ENCODE measurements at regions not wholly inside any gene's neighbourhood (a gene's known extent, or its start where the extent isn't known, plus 50 kb on each side); places are given as distances from the start of the nearest gene placed in this dataset.

DNA sequence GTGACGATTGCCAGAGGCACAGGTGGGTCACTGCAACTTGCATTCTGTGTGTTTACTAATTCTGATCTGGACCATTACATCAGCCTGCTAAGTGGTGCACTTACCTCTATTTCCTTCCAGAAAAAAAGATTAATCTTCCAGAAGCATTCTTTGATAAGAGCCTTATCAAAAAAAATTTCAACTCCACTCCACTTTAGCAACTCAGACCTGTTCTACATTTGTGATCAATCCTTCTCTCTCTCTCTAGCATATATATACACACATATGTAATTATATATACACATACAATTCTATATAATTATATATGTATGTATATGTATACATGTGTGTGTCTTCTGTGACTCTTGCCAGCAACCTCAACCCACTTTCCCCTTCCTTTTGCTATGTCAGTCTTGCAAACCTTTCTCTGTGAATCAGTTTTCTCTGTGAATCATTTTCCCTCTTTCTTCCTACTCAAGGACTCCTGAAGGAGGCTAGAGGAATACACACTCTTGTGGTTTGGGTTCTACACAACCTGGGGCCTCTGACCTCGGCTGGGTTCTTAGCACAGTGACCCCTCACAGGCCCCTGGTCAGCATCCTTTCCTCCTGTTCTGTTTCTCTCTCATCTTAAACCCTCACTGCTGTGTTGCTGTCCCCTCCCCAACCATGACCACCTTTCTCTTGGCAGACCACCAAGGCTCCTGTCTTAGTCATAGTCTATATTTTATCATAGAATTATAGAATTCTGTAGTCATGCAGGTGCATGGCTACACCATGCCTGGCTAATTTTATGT, 130.4 kb upstream of the PELI1 start:
- H2BK15ac ChIP-seq (ENCODE audit: low read length): 0 out of 2 replicates have a peak overlapping the region, but pooled peaks have one; percentile 36
- WGBS, 2 experiments (ENCODE audit: extremely low coverage in 1 of 2, insufficient coverage in 1 of 2, insufficient read length in 1 of 2, insufficient replicate concordance in 2 of 2, low coverage in 1 of 2, low lambda C conversion rate in 2 of 2, missing lambda C conversion rate in 1 of 2): 92% methylated on average over 2 of the region's 2 CpGs; no CpG with 5 or more reads in 1 of the 2 experiments
- H3K9me3 ChIP-seq (ENCODE audit: insufficient read depth in 2 of 2, low read depth in 1 of 2, low read length in 1 of 2): no peaks in the 10 kb centered on the region
- H3K4ac ChIP-seq (replicated peaks; ENCODE audit: insufficient read length, low read depth, low read length): peak overlapping the region; percentile 58
- H3K23me2 ChIP-seq (ENCODE audit: low read depth, low read length): 0 out of 2 replicates have a peak, but pooled peaks cover 2% of the 10 kb centered on the region
- H3K27me3 ChIP-seq (replicated peaks in 1 of 4; ENCODE audit: control insufficient read depth in 3 of 4, extremely low read depth in 1 of 4, insufficient read depth in 3 of 4, low read length in 3 of 4): no peaks in the 10 kb centered on the region
- peaks cover 0 to 15% of the 10 kb centered on the region in 2 experiments; a peak in 2 of 4 replicates for H3K79me2 ChIP-seq (ENCODE audit: control insufficient read depth in 1 of 2, insufficient read depth in 2 of 2, low read length in 2 of 2)
- H3K4me2 ChIP-seq (ENCODE audit: insufficient read depth in 1 of 2, low read depth in 2 of 2, low read length in 2 of 2): peak overlapping the region in 1 of 2 experiments; percentile 40; a peak in 1 of 4 replicates
- no peak overlapping the region for H3K23ac ChIP-seq (ENCODE audit: insufficient read length)
- H2BK120ac ChIP-seq (replicated peaks; ENCODE audit: low read depth, low read length): peak overlapping the region; percentile 28
- no peak overlapping the region for H3K56ac ChIP-seq (replicated peaks; ENCODE audit: insufficient read length, low read depth, low read length)
- H3K14ac ChIP-seq (ENCODE audit: insufficient read length): no peak overlapping the region
- H2BK20ac ChIP-seq (ENCODE audit: low read length): peak overlapping the region; percentile 41
- no peak overlapping the region for H2AFZ ChIP-seq (ENCODE audit: low read length)
- H2AK5ac ChIP-seq (ENCODE audit: low read depth, low read length): peak overlapping the region; percentile 89
- peaks cover 0 to 3% (median 1%) of the 10 kb centered on the region in 4 experiments; a peak in 3 of 8 replicates for H3K36me3 ChIP-seq (ENCODE audit: control insufficient read depth in 2 of 4, insufficient read depth in 4 of 4, low read length in 3 of 4)
- ChIA-PET POLR2A (ENCODE audit: partially characterized antibody) (interaction anchor here (0.8 to 2.3 kb wide), 3 partner anchors 19 to 37 kb away, joined by 3 to 5 read pairs (median 4); no protein-coding TSS in a partner anchor), CTCF (ENCODE audit: partially characterized antibody) (interaction anchor here (1.3 kb wide), 1 partner anchor 16 kb away, joined by 3 read pairs; no protein-coding TSS in a partner anchor)
- H2BK5ac ChIP-seq (ENCODE audit: low read depth, low read length): peak overlapping the region; percentile 79; the same call in 1 of the 2 replicates
- no peak overlapping the region for H3K27ac ChIP-seq (ENCODE audit: low read depth, low read length)
- H4K91ac ChIP-seq (replicated peaks; ENCODE audit: insufficient read length, low read length): peak overlapping the region; percentile 61
- H3K4me1 ChIP-seq (replicated peaks in 1 of 4; ENCODE audit: control insufficient read depth in 3 of 4, insufficient read depth in 4 of 4, low read length in 3 of 4): peaks cover 19 to 37% (median 35%) of the 10 kb centered on the region in 4 experiments
- peak overlapping the region; percentile 57 for H3K18ac ChIP-seq (ENCODE audit: extremely low read depth, low read length)
- H3K79me1 ChIP-seq (ENCODE audit: low read depth, low read length): no peaks in the 10 kb centered on the region; the same call in 1 of the 2 replicates
- no peak for FAIRE-seq
- H4K5ac ChIP-seq (ENCODE audit: insufficient read length, low read depth, low read length): no peak overlapping the region
- 0 out of 7 replicates have a peak overlapping the region, but pooled peaks of 1 of the 4 experiments have one; percentile 19 for H3K9ac ChIP-seq (replicated peaks in 1 of 4; ENCODE audit: extremely low read depth in 1 of 4, low read depth in 3 of 4, low read length in 3 of 4)
- no peak overlapping the region; a peak in 1 of 8 replicates for H3K4me3 ChIP-seq (ENCODE audit: extremely low read depth in 1 of 4, insufficient read depth in 2 of 4, low read depth in 3 of 4, low read length in 4 of 4)
- no peak overlapping the region for H4K8ac ChIP-seq (ENCODE audit: extremely low read depth, insufficient read depth, low read length)
- H2BK12ac ChIP-seq (ENCODE audit: low read depth, low read length): peak overlapping the region; percentile 91; the same call in 1 of the 2 replicates
- DNase-seq (ENCODE audit: low read depth in 1 of 2, low spot score in 2 of 2): no peak
- no peaks in the 10 kb centered on the region for H4K20me1 ChIP-seq (replicated peaks in 1 of 2; ENCODE audit: control insufficient read depth in 1 of 2, insufficient read depth in 2 of 2, low read length in 2 of 2)
- TF ChIP-seq CTBP2 (IDR thresholded peaks at IDR 0.05; ENCODE audit: borderline replicate concordance, insufficient read depth, insufficient read length, low read length) (no peak), CHD2 (IDR thresholded peaks at IDR 0.05; ENCODE audit: low read length) (no peak), HDAC6 (IDR thresholded peaks at IDR 0.05; ENCODE audit: low read depth, low read length) (no peak), SAP30 (IDR thresholded peaks at IDR 0.05; ENCODE audit: insufficient read depth, insufficient replicate concordance, low read length) (no peak), NRF1 (IDR thresholded peaks at IDR 0.05; ENCODE audit: low read depth, low read length) (no peak), KDM5A (IDR thresholded peaks at IDR 0.05; ENCODE audit: low read length) (no peak), KDM1A (IDR thresholded peaks at IDR 0.05; ENCODE audit: borderline replicate concordance, low read length) (no peak), CREB1 (IDR thresholded peaks at IDR 0.05) (no peak), FOSL1 (IDR thresholded peaks at IDR 0.05; ENCODE audit: insufficient read depth, low read depth, low read length) (no peak)
- TF ChIP-seq, protein P1, sequence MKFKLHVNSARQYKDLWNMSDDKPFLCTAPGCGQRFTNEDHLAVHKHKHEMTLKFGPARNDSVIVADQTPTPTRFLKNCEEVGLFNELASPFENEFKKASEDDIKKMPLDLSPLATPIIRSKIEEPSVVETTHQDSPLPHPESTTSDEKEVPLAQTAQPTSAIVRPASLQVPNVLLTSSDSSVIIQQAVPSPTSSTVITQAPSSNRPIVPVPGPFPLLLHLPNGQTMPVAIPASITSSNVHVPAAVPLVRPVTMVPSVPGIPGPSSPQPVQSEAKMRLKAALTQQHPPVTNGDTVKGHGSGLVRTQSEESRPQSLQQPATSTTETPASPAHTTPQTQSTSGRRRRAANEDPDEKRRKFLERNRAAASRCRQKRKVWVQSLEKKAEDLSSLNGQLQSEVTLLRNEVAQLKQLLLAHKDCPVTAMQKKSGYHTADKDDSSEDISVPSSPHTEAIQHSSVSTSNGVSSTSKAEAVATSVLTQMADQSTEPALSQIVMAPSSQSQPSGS (IDR thresholded peaks at IDR 0.05; ENCODE audit: low read length): no peak

Data from H1 (cell line).